Right cardiac atrium (tissue), 5 donors: ENCODE measurements at regions not wholly inside any gene's neighbourhood (a gene's known extent, or its start where the extent isn't known, plus 50 kb on each side); places are given as distances from the start of the nearest gene placed in this dataset.
"Not testable (repeated sequence)": the region's sequence is repeated elsewhere in the genome, so short reads cannot be mapped to it uniquely, and the experiment has no call there.

Experiments
- ATAC-seq, 2 donors: fragments of 200-7000 bp; cut with Tn5 transposase; one replicate each; pipeline versions ENCODE4 v1.8.0 to v1.9.1; 2020; ENCODE audit warnings: moderate library complexity in 2 of 2, mild to moderate bottlenecking in 1 of 2
- DNase-seq, 3 donors: peaks; one replicate each; pipeline ENCODE4 v3.0.0-alpha.2; 2020
- H3K27ac ChIP-seq: one replicate; pipeline ENCODE4 v1.5.1; 2013; ENCODE audit warnings: mild to moderate bottlenecking, low read length, control low read depth, moderate library complexity
- H3K27me3 ChIP-seq: one replicate; pipeline ENCODE4 v1.6.1; 2013; ENCODE audit not compliant: control insufficient read depth, insufficient read depth
- H3K4me1 ChIP-seq: one replicate; pipeline ENCODE4 v1.6.1; 2013; ENCODE audit warnings: low read length; ENCODE audit not compliant: control insufficient read depth, insufficient read depth
- H3K4me3 ChIP-seq: one replicate; pipeline ENCODE4 v1.5.1; 2013; ENCODE audit warnings: low read length, control low read depth
- H3K9me3 ChIP-seq: one replicate; pipeline ENCODE4 v1.6.1; 2013; ENCODE audit warnings: low read length; ENCODE audit not compliant: control insufficient read depth
- WGBS: extraction: QIAGEN DNeasy Blood & Tissue Kit; methylation state at CpG from one replicate; pipeline ENCODE4 v1.1.7; 2013; 5-methylcytosine and 5-hydroxymethylcytosine counted together
- intact Hi-C, 4 donors: fragments of 100-400 bp; cut with DNase I; formaldehyde crosslinking; loops; one replicate each; pipeline versions ENCODE4 v1.11.0 to v1.14.0; 2022 to 2023
- donor health status: healthy with polysubstance abuse.
- donor health status: DM: no; HTN: yes; CAD: no.
- donor health status: DM: no; HTN: no; CAD: no.
- donor health status: DM: no; HTN: yes; CAD: no; lungs with severe emphysema.
- donor health status: DM: yes; HTN: yes; CAD: no.

GRCh38 chr1:181239086-181239485, 150.6 kb downstream of the IER5 start:
- Histone ChIP-seq H3K27ac (no peak overlapping the region), H3K9me3 (no peaks in the 10 kb centered on the region), H3K27me3 (no peaks in the 10 kb centered on the region), H3K4me3 (no peak overlapping the region), H3K4me1 (no peaks in the 10 kb centered on the region)
- intact Hi-C loops: no loop called here
- DNase-seq (no peak), ATAC-seq (no peak)
- WGBS: 71% methylated on average over 2 of the region's 2 CpGs

- H3K27me3 ChIP-seq, H3K4me3 ChIP-seq, DNase-seq, H3K9me3 ChIP-seq, H3K4me1 ChIP-seq, ATAC-seq, H3K27ac ChIP-seq, intact Hi-C loops: not testable (repeated sequence)
- 91% methylated on average over 8 of the region's 8 CpGs for WGBS
Observed at GRCh38 chr1:181246320-181246719, 157.8 kb downstream of the IER5 start.

- H3K27me3 ChIP-seq, ATAC-seq, H3K4me3 ChIP-seq, H3K27ac ChIP-seq, H3K4me1 ChIP-seq, intact Hi-C loops, DNase-seq, H3K9me3 ChIP-seq: not testable (repeated sequence)
- WGBS: 55% methylated on average over 2 of the region's 2 CpGs
Observed at GRCh38 chr1:181248361-181248760, 159.9 kb downstream of the IER5 start.

- H3K27me3 ChIP-seq: no peaks in the 10 kb centered on the region
- H3K27ac ChIP-seq: no peak overlapping the region
- DNase-seq (no peak), ATAC-seq (no peak)
- intact Hi-C loops: no loop called here
- H3K4me3 ChIP-seq: no peak overlapping the region
- H3K4me1 ChIP-seq: no peaks in the 10 kb centered on the region
- H3K9me3 ChIP-seq: no peaks in the 10 kb centered on the region
- 93% methylated on average over 3 of the region's 3 CpGs for WGBS
Observed at GRCh38 chr1:181249186-181249585, 160.7 kb downstream of the IER5 start.

- WGBS: 84% methylated on average over 2 of the region's 2 CpGs
- Histone ChIP-seq H3K4me1 (no peaks in the 10 kb centered on the region), H3K27me3 (no peaks in the 10 kb centered on the region), H3K4me3 (no peak overlapping the region), H3K9me3 (no peaks in the 10 kb centered on the region), H3K27ac (no peak overlapping the region)
- ATAC-seq (no peak), DNase-seq (no peak)
- intact Hi-C loops: no loop called here
Observed at GRCh38 chr1:181250038-181250437, 161.5 kb downstream of the IER5 start.

- Histone ChIP-seq H3K4me1 (no peaks in the 10 kb centered on the region), H3K27me3 (no peaks in the 10 kb centered on the region), H3K4me3 (no peak overlapping the region), H3K27ac (no peak overlapping the region), H3K9me3 (peaks cover 2% of the 10 kb centered on the region)
- 58% methylated on average over 5 of the region's 5 CpGs for WGBS
- intact Hi-C loops: no loop called here
- ATAC-seq (no peak), DNase-seq (no peak)
Observed at GRCh38 chr1:181251001-181251712, 162.7 kb downstream of the IER5 start.

GRCh38 chr1:181251713-181252075, 163.2 kb downstream of the IER5 start:
- DNase-seq: no peak
- 46% methylated on average over 6 of the region's 6 CpGs for WGBS
- intact Hi-C loops: no loop called here
- Histone ChIP-seq H3K27ac (no peak overlapping the region), H3K4me3 (no peak overlapping the region), H3K9me3 (peaks cover 2% of the 10 kb centered on the region), H3K4me1 (no peaks in the 10 kb centered on the region), H3K27me3 (no peaks in the 10 kb centered on the region)
- no peak for ATAC-seq

GRCh38 chr1:181253601-181254000, 165.1 kb downstream of the IER5 start:
- H3K4me1 ChIP-seq, H3K9me3 ChIP-seq, ATAC-seq, H3K4me3 ChIP-seq, H3K27me3 ChIP-seq, DNase-seq, intact Hi-C loops, H3K27ac ChIP-seq: not testable (repeated sequence)
- WGBS: 47% methylated on average over 2 of the region's 2 CpGs

- no peaks in the 10 kb centered on the region for H3K27me3 ChIP-seq
- ATAC-seq: peak in 1 of 2 donors; percentile 35
- intact Hi-C loops: no loop called here
- no peak overlapping the region for H3K4me3 ChIP-seq
- H3K4me1 ChIP-seq: no peaks in the 10 kb centered on the region
- no peak overlapping the region for H3K27ac ChIP-seq
- no peak for DNase-seq
- WGBS: 65% methylated on average over 2 of the region's 2 CpGs
- H3K9me3 ChIP-seq: peaks cover 2% of the 10 kb centered on the region
Observed at GRCh38 chr1:181255270-181255929, 166.9 kb downstream of the IER5 start.

- intact Hi-C loops: no loop called here
- peaks cover 2% of the 10 kb centered on the region for H3K9me3 ChIP-seq
- no peaks in the 10 kb centered on the region for H3K27me3 ChIP-seq
- no peak overlapping the region for H3K4me3 ChIP-seq
- H3K4me1 ChIP-seq: no peaks in the 10 kb centered on the region
- WGBS: 69% methylated on average over 5 of the region's 5 CpGs
- ATAC-seq (no peak), DNase-seq (no peak)
- no peak overlapping the region for H3K27ac ChIP-seq
Observed at GRCh38 chr1:181257117-181257516, 168.6 kb downstream of the IER5 start.

- Histone ChIP-seq H3K4me3 (no peak overlapping the region), H3K9me3 (peaks cover 2% of the 10 kb centered on the region), H3K27ac (no peak overlapping the region), H3K4me1 (no peaks in the 10 kb centered on the region), H3K27me3 (no peaks in the 10 kb centered on the region)
- WGBS: 67% methylated on average over 5 of the region's 5 CpGs
- DNase-seq (no peak), ATAC-seq (no peak)
- intact Hi-C loops: no loop called here
Observed at GRCh38 chr1:181259026-181259745, 170.7 kb downstream of the IER5 start.
